Epithelial cell of esophagus (primary cell): ENCODE measurements at regions not wholly inside any gene's neighbourhood (a gene's known extent, or its start where the extent isn't known, plus 50 kb on each side); places are given as distances from the start of the nearest gene placed in this dataset.

Source experiments
- DNase-seq: peaks from one replicate; pipeline ENCODE4 v3.0.0; 2010; ENCODE audit warnings: low read depth
- H3K4me3 ChIP-seq: 2 replicates; pipeline ENCODE4 v1.5.1; 2011; ENCODE audit warnings: mild to moderate bottlenecking, low read length, control low read depth
- TF ChIP-seq, protein P1 (sequence below): IDR thresholded peaks from 2 replicates; pipeline ENCODE4 v1.5.1; 2011; ENCODE audit warnings: low read depth, mild to moderate bottlenecking, low read length, control low read depth, inconsistent platforms; ENCODE audit not compliant: insufficient read depth; ENCODE audit errors: missing control alignments

DNA sequence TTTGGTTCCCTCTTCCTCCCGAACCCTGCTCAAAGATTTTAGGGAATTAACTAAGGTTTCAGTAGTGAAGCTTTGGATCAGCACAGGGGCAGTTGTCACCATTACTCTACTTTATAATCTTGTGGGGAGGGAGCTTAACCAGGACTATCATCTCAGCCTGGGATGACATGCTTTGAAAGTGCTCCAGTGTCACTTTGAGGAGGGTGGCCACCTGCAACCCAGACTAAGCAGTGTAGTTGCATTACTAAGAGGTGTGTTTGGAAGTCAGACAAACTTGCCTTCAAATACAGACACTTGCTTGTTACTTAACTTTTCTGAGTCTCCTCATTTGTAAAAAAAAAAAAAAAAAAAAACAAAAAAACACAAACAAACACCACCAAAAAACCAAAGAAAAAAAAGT, 340.3 kb upstream of the TBL1XR1 start:
- H3K4me3 ChIP-seq = no peak overlapping the region
- DNase-seq = no peak
- TF ChIP-seq, protein P1, sequence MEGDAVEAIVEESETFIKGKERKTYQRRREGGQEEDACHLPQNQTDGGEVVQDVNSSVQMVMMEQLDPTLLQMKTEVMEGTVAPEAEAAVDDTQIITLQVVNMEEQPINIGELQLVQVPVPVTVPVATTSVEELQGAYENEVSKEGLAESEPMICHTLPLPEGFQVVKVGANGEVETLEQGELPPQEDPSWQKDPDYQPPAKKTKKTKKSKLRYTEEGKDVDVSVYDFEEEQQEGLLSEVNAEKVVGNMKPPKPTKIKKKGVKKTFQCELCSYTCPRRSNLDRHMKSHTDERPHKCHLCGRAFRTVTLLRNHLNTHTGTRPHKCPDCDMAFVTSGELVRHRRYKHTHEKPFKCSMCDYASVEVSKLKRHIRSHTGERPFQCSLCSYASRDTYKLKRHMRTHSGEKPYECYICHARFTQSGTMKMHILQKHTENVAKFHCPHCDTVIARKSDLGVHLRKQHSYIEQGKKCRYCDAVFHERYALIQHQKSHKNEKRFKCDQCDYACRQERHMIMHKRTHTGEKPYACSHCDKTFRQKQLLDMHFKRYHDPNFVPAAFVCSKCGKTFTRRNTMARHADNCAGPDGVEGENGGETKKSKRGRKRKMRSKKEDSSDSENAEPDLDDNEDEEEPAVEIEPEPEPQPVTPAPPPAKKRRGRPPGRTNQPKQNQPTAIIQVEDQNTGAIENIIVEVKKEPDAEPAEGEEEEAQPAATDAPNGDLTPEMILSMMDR = no peak

DNA sequence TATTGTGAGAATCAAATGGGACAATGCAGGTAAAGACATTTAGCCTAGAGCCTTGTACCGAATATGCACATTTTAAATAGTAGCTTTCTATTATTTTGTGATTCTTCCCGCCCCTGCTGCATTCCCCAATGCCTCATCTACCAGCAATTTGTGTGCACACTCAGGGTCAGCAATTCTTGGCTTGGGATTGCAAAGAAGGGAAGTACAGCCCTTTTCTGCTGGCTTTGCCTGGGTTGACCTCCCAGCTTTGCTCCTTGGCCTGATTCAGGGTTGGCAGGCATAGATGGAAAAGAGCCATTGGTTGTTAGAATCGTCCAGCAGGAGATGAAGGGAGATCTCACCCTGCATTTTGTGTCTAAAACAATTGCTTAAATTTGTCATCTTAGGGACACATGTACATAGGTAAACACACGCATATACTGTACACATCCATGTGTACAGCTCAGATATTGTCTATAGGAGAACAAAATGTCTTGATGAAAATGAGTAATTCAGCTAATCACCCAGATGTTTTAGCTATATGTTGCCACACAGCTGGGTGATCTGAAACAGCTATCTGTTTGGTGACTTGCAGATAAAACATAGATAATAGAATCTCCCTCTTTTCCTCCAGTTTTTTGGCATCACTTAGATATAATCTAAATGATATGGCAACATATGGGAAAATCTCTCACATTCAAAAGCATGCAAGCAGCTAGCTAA, 340.9 kb upstream of the TBL1XR1 start:
- H3K4me3 ChIP-seq = no peak overlapping the region
- no peak for DNase-seq
- TF ChIP-seq, protein P1 = no peak

DNA sequence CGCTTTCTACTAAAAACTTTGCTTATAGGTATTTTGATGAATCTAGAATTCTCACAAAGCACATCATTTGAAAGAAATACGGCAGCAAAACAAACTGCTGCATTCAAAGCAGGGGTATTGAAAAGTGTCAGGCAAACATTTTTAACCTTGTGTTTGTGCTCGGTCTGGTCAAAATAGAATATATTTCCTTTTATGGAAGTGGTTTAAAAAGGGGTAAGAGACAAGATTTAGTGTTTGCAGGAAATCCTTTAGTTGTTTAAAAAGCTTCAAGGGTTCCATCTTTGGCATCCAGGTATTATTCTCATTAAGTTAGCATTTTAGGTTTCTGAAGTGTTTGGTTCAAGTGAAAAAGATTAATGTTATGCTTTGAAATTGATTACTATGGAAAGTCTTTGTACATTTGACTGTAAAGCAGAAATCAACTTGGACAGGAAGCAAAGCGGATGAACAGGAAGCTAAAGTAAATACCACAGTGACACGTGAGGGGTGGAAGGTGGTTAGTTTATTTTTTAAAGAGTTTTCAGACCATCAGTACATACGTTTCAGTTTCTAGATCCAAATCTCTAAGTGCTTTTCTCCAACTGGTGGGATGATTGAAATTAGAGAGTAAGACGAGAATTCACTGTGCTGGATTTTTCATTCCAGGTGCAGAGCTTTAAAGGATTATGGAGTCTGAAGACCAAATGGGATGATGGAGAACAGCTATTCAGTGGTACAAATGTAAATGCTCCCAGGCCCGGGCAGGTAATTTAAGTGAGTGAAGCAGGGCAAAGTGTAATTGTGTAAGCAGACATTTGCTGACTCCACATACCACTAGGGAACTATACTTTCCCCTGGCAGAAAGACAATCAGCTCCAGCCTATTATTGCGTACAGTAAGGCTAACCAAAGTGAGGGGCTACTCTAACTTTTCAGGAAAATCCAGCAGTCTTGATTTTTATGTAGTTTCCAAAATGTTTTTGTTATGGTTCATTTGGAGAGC, 341.8 kb upstream of the TBL1XR1 start:
- DNase-seq = no peak
- TF ChIP-seq, protein P1 = no peak
- no peak overlapping the region for H3K4me3 ChIP-seq

DNA sequence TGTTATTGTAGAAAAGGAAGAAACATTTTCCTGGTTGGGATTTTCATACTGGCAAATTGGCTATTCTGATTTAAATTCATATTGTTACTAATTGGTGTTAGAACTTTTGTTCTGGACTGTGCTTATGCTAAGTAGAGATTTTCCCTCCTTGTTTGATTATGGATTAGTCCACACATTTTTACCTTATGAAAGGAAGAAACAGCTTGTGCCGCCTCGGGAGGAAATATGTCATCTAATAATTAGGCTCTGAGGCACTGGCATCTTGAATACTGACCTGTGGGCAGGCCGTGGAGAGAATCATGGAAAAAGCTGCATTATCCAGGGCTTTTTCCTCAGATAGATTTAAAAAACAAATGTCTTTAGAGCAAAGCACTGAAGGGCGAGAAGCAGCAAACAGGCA, 344.3 kb upstream of the TBL1XR1 start:
- no peak overlapping the region for H3K4me3 ChIP-seq
- TF ChIP-seq, protein P1 = no peak
- no peak for DNase-seq

DNA sequence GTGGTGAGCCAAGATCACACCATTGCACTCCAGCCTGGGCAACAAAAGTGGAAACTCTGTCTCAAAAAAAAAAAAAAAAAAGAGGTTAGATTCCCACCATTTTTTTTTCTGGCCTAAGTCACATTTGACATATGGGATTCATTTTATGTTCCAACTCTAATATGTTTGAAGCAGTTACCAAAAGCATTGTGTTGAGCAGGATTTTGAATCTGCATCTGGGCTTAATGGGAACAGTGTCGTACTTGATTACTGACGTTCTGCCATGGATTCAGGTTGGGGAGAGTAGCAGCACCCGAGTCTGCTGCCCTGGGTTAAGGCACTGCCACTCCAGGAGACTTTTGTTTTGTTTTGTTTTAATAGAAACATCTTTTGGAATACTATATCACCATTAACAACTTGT, 348.7 kb upstream of the TBL1XR1 start:
- DNase-seq = no peak
- H3K4me3 ChIP-seq = no peak overlapping the region
- TF ChIP-seq, protein P1 = no peak

DNA sequence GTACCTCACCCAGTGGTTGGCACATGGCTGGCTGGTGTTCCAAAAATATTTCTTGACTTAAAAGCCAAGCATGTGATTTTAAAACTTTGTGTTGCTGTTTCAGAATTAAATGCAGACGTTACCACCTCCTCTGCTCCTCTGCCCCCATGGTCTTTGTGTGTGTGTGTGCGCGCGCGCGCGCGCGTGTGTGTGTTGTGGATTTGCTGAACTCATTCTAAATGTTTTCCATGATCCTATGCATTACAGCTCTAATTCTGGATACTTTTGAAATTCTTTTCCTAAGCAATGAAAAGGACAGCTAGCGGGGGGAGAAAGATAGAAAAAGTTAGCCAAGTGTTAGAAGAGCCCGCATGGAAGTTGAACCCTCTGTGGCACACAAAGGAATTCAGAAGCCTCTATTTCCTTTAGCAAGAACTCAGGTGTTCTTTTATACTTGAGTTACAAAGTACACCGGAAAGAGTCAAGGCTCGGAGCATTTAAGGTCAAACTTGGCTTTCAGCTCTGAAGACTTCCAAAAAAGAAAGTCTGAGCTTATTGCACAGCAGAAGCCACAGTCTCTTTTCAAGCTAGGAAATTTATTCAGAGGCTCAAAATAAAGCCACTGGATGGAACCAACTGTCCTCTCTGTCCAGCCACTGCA, 350.5 kb upstream of the TBL1XR1 start:
- H3K4me3 ChIP-seq = no peak overlapping the region
- no peak for DNase-seq
- TF ChIP-seq, protein P1 = no peak
